ENCODE measurements at regions not wholly inside any gene's neighbourhood (a gene's known extent, or its start where the extent isn't known, plus 50 kb on each side); places are given as distances from the start of the nearest gene placed in this dataset.

DNA sequence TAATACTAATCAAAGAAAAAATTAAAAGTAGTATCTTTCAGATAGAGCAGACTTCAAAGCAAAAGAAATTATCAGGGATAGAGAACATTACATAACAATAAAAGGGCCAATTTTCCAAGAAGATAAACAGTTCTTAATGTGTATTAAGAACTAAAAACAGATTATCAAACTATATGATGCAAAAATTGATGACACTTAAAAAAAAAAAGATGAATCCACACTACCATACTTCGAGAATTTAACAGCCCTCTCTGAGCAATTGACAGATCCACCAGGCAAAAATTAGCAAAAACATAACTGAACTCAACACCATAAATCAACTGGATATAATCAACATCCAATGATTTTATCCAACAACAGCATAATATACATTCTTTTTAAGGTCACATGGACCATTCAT is 686.5 kb downstream of the LRFN5 start:
- Mint-ChIP-seq H3K27me3 (ENCODE audit: unreplicated experiment) (no peaks in the 10 kb centered on the region), H3K4me3 (ENCODE audit: unreplicated experiment) (no peak overlapping the region), H3K9me3 (ENCODE audit: unreplicated experiment) (no peaks in the 10 kb centered on the region), H3K27ac (ENCODE audit: unreplicated experiment) (no peak overlapping the region), H3K4me1 (ENCODE audit: low read depth, unreplicated experiment) (no peaks in the 10 kb centered on the region), H3K36me3 (ENCODE audit: unreplicated experiment) (peaks cover 9% of the 10 kb centered on the region)
- DNase-seq, result no peak
- TF ChIP-seq, protein P1, sequence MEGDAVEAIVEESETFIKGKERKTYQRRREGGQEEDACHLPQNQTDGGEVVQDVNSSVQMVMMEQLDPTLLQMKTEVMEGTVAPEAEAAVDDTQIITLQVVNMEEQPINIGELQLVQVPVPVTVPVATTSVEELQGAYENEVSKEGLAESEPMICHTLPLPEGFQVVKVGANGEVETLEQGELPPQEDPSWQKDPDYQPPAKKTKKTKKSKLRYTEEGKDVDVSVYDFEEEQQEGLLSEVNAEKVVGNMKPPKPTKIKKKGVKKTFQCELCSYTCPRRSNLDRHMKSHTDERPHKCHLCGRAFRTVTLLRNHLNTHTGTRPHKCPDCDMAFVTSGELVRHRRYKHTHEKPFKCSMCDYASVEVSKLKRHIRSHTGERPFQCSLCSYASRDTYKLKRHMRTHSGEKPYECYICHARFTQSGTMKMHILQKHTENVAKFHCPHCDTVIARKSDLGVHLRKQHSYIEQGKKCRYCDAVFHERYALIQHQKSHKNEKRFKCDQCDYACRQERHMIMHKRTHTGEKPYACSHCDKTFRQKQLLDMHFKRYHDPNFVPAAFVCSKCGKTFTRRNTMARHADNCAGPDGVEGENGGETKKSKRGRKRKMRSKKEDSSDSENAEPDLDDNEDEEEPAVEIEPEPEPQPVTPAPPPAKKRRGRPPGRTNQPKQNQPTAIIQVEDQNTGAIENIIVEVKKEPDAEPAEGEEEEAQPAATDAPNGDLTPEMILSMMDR (IDR thresholded peaks at IDR 0.05; ENCODE audit: partially characterized antibody, unreplicated experiment), result no peak

DNA sequence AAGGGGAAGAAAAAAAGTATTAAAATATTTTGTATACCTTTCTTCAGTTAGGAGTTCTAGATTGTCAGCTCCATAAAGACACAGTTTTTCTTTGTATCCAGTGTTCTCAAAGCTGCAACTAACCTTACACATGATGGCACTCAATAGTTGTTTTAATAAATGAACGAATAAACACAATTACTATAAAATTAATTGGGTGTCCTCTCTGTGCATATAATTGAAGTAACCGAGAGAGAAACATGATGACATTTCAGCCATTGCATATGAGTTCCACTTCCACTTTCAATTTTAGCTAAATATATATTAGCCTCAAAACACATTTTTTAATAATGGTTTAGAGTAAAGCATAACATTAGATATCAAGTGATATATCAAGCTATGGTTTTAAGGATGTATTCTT is 671.2 kb downstream of the LRFN5 start:
- Mint-ChIP-seq H3K36me3 (ENCODE audit: unreplicated experiment) (no peaks in the 10 kb centered on the region), H3K4me3 (ENCODE audit: unreplicated experiment) (no peak overlapping the region), H3K4me1 (ENCODE audit: low read depth, unreplicated experiment) (no peaks in the 10 kb centered on the region), H3K27me3 (ENCODE audit: unreplicated experiment) (no peaks in the 10 kb centered on the region), H3K27ac (ENCODE audit: unreplicated experiment) (no peak overlapping the region), H3K9me3 (ENCODE audit: unreplicated experiment) (no peaks in the 10 kb centered on the region)
- TF ChIP-seq, protein P1 (IDR thresholded peaks at IDR 0.05; ENCODE audit: partially characterized antibody, unreplicated experiment), result no peak
- no peak for DNase-seq

DNA sequence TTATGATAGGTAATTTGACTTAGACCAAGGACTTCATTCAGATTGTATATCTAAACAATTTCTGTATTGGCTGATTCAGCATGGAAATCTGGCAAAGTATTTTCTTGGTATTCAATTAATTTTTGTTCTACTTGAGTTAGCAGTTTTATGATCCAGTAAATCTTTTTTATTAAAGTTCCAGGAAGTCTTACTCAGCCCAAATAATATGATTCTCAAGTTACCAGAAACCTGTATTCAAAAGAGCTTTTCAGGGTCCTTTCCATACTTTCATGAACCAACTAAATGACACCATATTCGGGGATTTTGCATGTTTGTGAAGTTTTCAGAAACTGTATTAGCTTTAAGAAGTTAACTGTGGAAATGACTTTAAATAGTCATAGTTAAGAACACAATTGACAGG is 662.6 kb downstream of the LRFN5 start:
- no peak for DNase-seq
- H3K9me3 Mint-ChIP-seq (ENCODE audit: unreplicated experiment), result peaks cover 5% of the 10 kb centered on the region
- H3K27ac Mint-ChIP-seq (ENCODE audit: unreplicated experiment), result no peak overlapping the region
- TF ChIP-seq, protein P1 (IDR thresholded peaks at IDR 0.05; ENCODE audit: partially characterized antibody, unreplicated experiment), result no peak
- peaks cover 2% of the 10 kb centered on the region for H3K27me3 Mint-ChIP-seq (ENCODE audit: unreplicated experiment)
- H3K36me3 Mint-ChIP-seq (ENCODE audit: unreplicated experiment), result no peaks in the 10 kb centered on the region
- no peaks in the 10 kb centered on the region for H3K4me1 Mint-ChIP-seq (ENCODE audit: low read depth, unreplicated experiment)
- no peak overlapping the region for H3K4me3 Mint-ChIP-seq (ENCODE audit: unreplicated experiment)

DNA sequence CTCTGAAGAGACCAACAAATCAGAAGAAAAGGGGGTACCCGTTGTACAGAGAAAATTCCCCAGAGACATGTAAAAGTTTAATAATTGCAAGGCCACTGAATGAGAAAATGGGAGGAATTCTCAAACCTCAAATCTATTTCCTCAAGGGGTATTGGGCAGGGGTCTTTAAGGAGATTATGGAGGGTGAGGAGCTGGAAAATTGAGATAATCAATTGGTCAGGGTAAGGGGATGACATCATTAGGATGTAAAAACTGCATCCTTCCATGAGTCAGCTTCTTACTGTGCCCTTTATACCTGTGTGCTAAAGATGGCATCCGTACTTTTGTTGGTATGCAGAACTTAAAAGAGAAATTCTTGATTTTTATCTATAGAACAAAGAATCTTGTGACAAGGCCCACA is 641.5 kb downstream of the LRFN5 start:
- Mint-ChIP-seq H3K36me3 (ENCODE audit: unreplicated experiment) (peaks cover 5% of the 10 kb centered on the region), H3K27ac (ENCODE audit: unreplicated experiment) (no peak overlapping the region), H3K9me3 (ENCODE audit: unreplicated experiment) (no peaks in the 10 kb centered on the region), H3K27me3 (ENCODE audit: unreplicated experiment) (no peaks in the 10 kb centered on the region), H3K4me1 (ENCODE audit: low read depth, unreplicated experiment) (no peaks in the 10 kb centered on the region), H3K4me3 (ENCODE audit: unreplicated experiment) (no peak overlapping the region)
- TF ChIP-seq, protein P1 (IDR thresholded peaks at IDR 0.05; ENCODE audit: partially characterized antibody, unreplicated experiment), result no peak
- no peak for DNase-seq

DNA sequence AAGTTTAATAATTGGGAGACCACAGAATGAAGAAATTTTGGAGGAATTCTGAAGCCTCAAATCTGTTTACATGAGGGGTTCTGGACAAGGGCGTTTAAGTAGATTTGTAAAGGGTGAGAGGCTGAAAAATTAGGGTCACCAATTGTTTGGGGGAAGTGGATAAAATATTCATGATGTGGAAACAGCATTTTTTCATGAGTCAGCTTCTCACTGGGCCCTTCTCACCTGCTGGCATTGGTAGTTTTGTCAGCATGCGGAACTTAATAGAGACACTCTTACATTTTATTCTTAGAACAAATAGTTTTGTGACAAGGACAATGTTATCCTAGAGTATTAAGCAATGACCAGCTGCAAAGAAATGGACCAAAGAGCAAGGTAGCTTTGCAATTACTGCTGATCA is 634.4 kb downstream of the LRFN5 start:
- no peaks in the 10 kb centered on the region for H3K27me3 Mint-ChIP-seq (ENCODE audit: unreplicated experiment)
- H3K4me3 Mint-ChIP-seq (ENCODE audit: unreplicated experiment), result no peak overlapping the region
- TF ChIP-seq, protein P1 (IDR thresholded peaks at IDR 0.05; ENCODE audit: partially characterized antibody, unreplicated experiment), result no peak
- peaks cover 2% of the 10 kb centered on the region for H3K9me3 Mint-ChIP-seq (ENCODE audit: unreplicated experiment)
- H3K36me3 Mint-ChIP-seq (ENCODE audit: unreplicated experiment), result peaks cover 13% of the 10 kb centered on the region
- no peak overlapping the region for H3K27ac Mint-ChIP-seq (ENCODE audit: unreplicated experiment)
- H3K4me1 Mint-ChIP-seq (ENCODE audit: low read depth, unreplicated experiment), result no peaks in the 10 kb centered on the region
- no peak for DNase-seq
